CD4-positive, alpha-beta T cell treated with Interleukin-15 for 4 hours (primary cell): ENCODE measurements at regions not wholly inside any gene's neighbourhood (a gene's known extent, or its start where the extent isn't known, plus 50 kb on each side); places are given as distances from the start of the nearest gene placed in this dataset.

Experiments
- DNase-seq: peaks from one replicate; pipeline ENCODE4 v3.0.0-alpha.2; 2020; ENCODE audit warnings: low spot score

DNA sequence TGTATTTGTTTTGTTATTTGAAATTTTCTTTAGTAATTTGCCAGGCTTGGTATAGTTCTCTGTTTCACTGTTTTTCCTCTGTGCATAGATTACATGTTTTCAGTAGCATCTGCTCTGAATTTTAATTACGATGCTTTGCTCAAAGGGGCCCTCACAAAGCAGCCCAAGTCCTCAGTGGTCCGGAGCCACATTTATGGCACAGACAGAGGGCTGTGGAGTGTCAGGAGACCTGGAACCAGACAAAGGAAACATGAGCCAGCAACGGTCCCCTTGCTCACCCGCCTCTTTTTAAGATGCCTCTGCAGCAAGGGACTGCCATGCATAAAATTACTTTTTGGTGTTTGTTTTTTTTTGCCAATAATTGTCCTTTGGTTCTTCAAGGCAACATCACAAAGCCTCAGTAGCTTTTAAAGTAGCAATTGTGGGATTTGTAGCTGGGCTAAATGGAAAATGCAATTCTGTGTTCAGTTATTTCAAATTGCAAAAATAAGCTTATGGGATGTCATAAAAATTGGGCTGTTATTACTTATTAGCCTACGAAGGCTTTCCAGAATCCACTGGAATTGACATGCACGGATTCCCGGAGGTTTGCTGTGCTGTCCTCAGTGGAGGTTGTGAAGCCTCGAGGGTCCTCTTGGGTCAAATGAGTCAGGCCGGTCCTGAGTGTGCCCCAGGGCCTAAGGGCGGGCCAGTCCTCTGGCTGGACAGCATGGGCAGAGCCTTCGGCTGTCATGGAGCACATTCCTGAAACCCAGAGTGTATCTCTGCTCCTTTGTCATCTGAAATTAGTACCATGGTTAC, 422.8 kb downstream of the GLRX3 start:
- no peak for DNase-seq

DNA sequence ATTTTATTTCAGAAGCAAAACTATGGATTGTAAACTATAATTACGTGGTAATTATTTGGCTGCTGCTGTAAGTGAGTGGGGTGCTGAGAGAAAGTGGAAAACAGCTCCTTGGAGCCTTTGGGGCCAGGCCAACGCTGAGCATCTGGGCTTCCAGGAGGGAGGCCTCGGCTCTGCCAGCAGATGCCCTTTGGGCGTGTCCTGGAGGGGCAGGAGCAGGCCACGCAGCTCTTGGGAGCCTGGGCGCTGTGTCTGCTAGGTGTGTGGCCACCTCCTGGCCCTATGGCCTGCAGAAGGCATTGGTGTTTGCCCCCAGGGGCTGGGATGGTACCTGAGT, 423.3 kb downstream of the GLRX3 start:
- DNase-seq = no peak

DNA sequence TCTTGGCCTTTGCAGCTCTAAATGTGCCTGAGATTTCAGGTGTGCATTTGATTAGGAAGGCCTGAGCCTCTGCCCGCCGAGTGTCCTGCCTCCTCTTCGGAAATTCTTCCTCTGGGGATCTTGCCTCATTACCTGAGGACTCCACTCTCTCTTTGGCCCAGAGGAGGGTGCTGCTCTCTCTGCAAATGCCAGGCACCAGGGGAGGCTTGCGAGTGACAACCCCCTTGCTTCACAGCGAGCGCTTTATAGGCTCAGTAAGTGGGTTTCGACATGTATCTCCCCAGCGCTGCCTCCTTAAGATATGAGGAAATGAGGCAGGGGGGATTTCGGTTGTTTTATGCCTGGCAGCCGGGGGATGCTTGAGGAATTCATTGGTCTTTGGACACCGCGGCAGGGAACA, 423.9 kb downstream of the GLRX3 start:
- DNase-seq = no peak

DNA sequence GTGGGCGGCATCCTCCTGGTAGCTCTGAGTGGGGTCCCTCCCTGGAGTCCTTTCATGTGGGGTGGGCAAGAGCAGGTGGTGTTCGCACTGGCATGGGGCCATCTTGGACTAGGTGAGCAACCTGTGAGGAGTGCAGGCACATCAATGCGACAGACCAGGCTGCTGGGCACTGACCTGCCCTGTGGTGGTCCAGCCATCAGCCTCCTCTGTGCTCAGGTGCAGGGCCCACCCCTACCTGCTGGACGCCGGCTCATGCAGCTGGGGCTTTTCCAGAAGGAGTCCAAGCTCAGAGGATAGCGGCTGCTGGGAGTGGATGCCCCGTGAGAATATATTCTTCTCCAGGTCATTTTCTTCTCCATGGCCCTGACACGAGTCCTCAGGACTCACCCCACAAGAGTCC, 424.4 kb downstream of the GLRX3 start:
- no peak for DNase-seq

DNA sequence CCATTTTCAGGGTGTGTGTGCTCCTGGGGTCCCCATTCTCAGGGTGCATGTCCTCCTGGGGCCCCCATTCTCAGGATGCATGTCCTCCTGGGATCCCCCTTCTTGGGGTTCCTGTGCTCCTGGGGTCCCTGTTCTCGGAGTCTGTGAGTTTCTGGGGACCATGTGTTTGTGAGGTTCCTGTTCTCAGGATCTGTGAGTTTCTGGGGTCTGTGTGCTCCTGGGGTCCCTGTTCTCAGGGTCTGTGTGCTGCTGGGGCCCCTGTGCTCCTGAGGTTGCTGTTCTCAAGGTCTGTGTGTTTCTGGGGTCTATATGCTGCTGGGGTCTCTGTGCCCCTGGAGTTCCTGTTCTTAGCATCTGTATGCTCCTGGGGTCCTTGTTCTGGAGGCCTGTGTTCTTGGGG, 425.5 kb downstream of the GLRX3 start:
- DNase-seq = no peak

DNA sequence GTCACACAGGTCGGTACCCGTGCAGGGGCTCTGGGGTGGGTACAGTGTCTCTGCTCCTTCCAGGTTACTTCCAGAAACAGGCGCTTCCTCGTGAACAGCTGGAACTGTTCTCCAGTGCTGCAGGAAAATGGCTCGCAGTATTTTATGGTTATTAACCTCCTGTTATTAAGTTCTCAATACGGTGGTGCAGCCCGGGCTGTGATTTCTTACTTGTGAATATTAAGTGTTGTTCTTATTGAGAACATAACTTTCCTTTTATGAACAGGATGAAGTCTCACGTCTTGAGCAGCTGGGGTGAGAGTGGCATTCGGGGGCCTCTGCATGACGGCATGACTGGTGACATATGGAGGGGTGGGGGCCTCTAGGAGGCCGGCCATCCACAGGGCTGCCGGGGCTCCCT, 430.8 kb downstream of the GLRX3 start:
- DNase-seq = no peak

DNA sequence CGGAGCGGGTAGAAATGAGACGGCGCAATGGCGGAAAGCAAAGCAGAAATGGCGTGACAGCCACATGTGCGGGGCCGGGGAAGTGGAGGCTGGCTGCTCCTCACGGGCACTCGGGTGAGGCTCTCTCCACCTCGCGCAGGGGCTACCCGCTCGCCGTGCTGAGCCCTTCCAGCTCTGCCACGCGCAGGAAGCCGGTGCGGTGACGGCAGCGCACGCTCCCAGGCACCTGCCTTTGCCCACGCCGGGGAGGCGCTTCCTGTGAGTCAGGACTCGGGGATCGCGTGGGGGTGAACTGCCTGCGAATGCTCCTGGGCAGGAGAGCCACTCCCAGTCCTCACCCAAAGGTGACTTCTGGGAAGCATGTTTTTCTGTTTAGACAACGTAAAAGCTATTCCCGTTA, 431.2 kb downstream of the GLRX3 start:
- DNase-seq = no peak

DNA sequence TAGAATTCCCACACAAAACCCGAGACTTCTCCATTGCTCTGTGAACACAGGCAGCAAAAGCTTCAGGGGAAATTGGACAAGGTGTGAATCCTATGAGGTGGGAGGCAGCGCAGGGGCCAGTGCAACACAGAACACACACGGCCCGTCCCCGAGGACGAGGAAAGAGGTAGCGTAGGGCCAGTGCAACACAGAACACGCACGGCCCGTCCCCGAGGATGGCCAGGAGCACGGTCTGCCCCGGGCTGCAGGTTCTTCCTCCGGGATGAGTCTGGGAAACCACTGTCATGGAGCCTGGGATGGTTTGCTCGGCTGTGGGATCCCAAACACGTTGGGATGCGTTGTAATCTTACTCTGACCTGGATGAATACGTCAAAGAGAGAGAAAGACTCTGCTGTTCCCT, 432.1 kb downstream of the GLRX3 start:
- DNase-seq = no peak

DNA sequence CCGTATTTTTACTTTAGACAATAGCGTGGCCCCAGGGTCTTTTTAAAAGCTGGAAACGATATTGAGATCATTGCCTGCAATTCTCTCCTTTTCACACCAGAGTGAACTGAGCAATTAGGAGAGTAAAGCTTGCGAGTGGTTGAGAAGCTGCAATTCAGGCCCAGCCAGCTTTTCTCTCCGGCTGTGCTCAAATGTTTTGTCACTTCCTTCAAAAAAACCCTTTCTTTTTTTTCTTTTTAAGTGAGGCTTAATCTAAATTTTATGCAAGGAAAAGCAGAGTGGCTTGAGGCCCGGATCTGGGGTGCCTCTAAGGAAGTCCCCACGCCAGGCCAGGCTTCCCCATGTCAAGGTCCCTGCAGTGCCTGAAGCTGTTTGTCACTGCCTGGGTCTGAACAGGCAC, 433.9 kb downstream of the GLRX3 start:
- DNase-seq = no peak

DNA sequence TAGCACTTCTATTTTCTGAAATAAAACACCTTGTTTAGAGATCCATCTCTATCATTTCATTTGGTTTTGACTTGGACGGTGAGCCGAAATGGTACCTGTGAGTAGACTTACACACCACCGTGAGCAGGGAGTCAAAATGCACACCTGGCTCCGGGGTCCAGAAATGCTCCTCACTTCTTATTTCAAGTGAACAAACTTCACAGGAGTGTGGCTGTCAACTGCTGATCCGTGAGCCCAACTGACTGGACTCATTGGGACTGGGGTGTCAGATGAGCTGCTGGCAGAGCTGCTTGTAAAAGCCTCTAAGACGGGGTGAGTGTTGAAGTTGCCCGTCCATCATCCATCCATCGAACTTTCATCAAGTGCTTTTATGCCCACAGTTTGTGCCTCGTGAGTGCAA, 435.5 kb downstream of the GLRX3 start:
- no peak for DNase-seq

DNA sequence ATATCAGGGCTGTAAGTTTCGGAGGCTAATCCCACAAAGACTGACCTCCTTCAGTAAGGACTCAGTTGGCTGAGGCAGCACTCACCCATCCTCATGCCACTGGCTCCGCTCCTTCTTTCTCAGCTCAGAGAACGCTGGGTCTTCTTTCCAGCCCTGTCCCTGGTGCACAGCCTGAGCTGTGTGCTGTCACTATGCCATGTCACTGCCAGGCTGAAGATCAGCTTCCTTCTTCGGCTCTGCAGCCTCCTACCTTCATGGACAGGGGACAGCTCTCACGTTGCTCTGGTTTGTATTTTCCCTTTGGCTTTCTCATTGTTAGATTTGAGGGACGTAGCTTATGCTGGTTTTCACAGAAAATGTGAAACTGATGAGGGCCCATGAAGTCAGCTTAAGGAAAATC, 437.3 kb downstream of the GLRX3 start:
- no peak for DNase-seq

DNA sequence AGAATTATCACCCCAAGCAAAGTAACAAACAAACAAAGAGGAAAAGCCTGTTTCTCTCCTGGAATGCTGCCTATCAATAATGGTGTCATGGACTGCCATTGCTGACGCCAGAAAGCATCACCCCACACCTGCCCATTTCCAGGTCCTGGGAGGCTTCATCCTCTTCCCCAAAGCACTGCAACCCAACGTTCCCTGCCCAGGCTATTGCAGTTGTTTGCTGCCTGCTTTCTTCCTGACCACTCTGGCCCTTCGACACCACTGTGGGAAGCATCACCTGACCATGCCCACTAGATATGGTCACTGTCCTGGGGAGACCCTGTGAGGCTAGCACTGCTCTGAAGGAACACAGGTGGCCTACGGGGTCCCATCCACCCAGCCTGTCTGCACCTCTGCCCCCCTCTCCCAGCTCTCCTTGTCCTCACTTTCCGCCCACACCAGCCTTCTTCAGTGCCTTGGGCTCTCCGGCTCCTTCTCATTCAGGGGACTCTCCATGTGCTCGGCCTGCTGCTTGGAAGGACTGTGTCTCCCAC, 439.6 kb downstream of the GLRX3 start:
- no peak for DNase-seq

DNA sequence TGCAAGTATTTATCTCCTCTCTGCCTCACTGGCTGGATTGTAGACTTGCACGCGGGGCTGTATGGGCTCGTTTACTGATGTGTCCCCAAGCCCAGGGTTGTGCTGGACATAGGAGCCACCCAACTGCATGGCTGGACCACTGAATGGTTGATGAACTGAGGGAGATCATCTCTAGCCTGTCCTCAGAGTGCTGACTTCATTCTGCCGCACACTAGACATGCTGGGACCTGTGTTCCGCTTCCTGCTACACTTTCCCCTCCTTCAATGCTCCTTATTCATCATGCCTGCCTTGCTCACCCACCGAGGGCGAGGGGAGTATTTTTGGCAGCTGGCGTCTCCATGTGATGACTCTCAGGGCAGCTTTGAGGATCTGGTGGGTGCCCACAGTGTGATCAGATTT, 440.2 kb downstream of the GLRX3 start:
- DNase-seq = no peak

DNA sequence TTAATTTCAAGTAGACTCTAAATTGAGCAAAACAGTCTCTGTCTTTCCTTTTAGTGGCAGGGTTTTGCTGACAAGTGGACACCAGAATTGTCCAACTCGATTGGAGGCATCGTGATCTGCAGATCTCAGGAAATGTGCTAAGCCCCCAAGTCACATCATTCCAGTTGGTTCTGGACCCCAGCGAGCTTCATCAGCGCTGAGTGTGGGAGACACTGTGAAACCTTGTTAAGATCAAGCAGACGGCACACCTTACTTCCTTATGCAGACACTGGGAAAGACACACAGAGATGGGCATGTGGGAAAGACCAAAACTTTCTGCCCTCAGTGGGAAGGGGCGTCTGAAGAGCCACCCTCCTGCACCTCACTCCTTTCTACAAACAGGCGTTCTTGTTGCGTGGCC, 440.8 kb downstream of the GLRX3 start:
- DNase-seq = no peak

DNA sequence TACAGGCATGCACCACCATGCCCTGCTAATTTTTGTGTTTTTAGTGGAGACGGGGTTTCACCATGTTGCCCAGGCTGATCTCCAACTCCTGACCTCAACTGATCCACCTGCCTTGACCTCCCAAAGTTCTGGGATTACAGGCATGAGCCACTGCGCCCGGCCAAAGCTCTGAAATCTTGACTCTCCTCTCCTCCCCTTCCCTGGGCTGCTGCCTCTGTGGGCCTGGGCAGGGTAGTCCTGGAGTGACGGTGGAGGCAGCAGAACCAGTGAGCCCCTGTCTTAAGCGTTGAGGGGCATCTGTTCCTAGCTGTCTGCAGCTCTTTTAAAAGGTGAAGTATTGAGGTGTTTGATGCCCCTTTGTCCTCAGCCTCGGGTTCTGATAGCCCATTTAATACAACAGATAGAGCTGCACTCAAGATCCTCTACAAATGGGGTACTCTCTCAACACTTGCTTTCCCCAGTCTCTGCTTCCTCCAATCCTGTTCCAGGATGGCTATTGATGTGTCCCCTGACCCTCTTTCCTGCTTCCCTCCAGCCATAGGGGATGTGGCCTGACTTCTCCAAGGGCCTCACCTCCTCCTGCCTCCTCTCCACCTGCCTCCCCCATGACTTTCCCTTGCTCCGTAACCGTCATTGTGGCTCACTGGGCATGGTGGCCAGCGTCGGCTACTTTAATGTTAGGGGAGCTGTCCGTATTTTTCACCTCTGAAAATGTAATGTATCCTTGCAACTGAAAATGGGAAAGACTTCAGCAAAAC, 442.5 kb downstream of the GLRX3 start:
- no peak for DNase-seq

DNA sequence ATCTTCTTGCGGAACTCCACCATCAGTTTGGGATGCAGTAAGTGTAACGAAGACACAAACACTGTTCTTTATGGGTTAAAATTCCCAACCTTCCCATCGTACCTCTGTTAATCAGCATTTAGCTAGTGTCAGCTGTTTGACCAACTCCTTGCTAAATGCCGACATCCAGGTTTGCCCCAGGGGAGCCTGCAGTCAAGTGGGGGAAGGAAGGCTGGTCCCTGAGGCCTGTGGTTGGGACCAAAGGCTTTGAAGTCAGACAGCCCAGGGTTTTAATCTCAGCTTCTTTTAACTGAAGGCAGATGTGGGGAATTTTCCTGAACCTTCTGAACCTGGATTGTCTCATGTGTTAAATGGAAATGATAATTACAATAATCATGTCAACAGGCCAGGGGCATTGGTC, 443.7 kb downstream of the GLRX3 start:
- no peak for DNase-seq

DNA sequence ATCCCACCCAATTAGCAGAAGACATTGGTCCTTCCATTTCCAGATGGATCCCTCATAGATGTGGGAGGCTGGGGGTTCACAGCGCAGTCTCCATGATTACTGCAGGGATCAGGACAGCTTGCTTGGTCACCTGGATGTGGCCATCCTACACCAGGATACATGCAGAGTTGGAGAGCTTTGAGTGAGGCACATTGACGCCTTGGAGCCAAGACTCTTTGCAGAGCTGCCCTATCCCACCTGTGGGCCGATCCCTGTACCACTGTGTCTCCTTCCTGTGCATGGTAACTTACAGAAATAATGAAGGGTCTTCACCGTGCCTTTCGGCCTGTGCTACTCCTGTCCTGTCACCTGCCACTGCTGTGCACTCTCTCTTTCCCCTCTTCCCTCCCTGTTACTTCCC, 444.8 kb downstream of the GLRX3 start:
- DNase-seq = no peak

DNA sequence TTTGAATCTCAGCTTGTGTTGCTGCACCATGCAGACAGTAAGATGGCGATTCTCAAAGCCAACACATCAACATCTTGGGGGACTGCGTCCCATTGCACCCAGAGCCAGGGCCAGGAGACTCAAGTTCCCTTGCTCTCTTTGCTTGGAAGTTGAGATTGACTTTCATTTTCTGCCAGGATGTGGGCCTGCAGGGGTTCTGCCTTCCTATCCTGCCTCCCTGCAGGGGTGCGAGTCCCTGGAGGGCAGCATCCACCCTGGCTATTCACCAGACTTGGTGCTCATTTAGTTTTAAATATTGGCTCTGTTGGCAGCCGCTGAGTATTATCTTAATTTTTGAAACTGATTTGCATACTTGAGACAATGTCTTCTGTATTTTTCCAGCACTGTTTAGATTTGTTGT, 451.5 kb downstream of the GLRX3 start:
- no peak for DNase-seq

DNA sequence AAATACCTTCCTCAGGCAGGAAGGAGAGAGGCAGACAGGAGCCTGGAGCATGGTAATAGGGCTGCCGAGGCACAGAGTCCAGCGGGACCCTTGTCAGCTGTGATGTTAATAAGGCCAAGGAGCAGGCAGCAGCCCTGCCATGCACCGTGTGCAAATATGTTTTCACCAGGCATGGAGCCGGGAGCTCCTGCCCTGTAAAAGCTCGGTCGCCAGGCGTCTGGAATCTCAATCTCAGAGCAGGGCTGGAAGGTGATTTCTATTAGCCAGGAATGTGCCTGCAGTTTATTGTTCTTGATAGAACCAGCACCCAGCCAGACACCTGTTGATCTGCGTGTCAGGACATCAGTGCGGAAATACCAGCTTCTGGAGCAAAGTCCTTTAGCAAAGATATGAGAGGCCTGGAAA, 469.8 kb downstream of the GLRX3 start:
- DNase-seq = no peak

DNA sequence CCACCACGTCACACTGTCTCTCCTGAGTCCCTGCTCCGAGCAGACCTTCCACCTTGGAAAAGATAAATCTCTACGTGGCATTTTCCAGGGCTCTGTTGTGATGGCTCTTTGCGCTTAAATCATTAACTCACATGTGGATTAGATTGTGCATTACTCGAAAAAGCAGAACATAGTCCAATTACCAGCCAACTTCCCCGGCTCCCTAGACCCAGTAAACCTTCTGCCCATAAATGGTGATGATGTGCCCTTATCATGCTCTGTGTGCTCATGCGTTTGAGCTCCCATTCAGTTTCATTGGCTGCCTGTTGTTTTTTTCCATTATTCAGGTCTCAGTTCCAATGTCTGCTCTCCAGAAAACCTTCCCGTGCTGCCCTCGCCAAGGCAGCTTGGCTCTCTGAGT, 471.2 kb downstream of the GLRX3 start:
- DNase-seq = no peak

DNA sequence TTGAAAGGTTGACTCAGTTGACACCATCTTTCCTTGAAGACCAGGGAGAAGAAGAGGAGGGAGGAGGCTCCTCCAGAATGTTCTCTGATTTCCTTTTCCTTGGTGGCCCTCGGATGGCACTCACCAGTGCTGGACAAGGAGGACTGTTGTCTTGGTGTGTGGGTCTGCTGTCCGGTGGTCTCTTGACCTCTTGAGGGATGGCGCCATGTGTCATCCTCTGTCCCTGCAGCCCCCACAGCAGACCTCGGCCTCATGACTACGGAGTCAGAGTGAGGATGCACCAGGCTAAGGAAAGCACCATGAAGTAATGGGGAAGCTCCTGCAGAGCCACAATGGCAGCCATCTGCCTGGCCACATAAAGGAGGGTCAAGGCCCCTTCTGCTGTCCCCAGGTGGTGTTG, 475.0 kb downstream of the GLRX3 start:
- no peak for DNase-seq

DNA sequence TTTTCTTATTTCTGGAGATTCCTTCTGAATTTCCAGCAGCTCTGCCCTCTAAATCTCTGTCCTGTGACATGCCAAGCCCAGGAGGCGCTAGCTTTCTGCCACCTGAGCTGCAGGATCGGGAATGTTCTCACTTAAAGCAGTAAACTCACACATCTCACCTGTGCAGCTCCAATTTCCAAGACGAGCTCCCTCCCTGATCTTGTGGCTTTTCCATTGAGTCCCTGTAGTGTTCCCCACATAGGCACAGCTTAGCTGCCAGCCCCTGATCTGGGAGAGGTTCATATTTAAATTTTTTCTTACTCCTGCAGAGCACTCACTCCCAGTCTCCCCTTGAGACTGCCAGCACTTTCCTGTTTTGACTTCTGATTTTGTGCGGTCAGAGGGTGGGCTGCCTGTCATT, 479.3 kb downstream of the GLRX3 start:
- no peak for DNase-seq

DNA sequence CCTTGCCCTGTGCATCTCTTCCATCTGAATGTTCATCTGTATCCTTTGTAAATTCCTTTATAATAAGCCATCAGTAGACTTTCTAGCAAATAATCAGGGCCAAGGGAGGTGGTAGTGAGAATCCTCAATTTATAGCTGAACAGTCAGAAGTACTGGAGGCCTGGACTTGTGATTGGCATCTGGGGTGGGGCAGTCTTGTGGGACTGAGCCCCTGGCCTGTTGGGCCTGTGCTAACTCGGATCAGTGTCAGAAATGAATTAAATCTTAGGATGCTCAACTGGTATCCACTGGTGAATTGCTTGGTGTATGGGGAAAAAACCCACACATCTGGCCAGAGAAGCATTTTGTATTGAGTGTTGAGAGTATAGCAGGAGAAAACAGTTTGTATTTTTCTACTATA, 481.8 kb downstream of the GLRX3 start:
- no peak for DNase-seq

DNA sequence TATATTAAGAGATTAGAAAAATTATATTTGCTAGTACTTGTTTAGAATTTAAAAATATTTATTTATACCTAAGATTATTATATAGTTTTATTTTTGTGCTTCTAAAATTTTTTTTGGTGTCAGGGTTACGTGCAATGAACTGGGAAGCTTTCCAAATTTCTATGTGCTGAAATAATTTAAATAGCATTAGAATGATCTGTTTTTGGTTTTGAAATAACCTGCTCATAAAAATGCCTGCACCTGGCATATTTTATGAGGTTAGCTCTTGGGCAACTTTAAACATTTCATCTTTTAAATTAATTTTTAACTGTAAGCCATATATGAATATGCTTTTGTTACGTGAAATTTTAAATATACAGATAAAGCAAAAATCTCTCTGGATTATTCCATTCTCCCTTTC, 482.5 kb downstream of the GLRX3 start:
- no peak for DNase-seq
